SK-N-SH treated with all-trans-retinoic acid at 6 μM for 48 hours (cell line): ENCODE measurements at regions not wholly inside any gene's neighbourhood (a gene's known extent, or its start where the extent isn't known, plus 50 kb on each side); places are given as distances from the start of the nearest gene placed in this dataset.

Experiments
- ATAC-seq: fragments of 200-7000 bp; cut with Tn5 transposase; 3 replicates; pipeline ENCODE4 v1.9.1; 2020; ENCODE audit warnings: mild to moderate bottlenecking, moderate library complexity
- ARNTL ChIP-seq: fragments of 450-650 bp; formaldehyde crosslinking; IDR thresholded peaks from 2 replicates; pipeline ENCODE4 v1.5.0; 2020; ENCODE audit warnings: low read depth, mild to moderate bottlenecking, moderate library complexity, borderline replicate concordance
- BACH2 ChIP-seq: fragments of 250-450 bp; sonication (Bioruptor Pico); IDR thresholded peaks from 2 replicates; pipeline ENCODE4 v1.9.0; 2021; ENCODE audit warnings: mild to moderate bottlenecking, borderline replicate concordance
- CREB5 ChIP-seq: fragments of 250-450 bp; sonication (Bioruptor Pico); IDR thresholded peaks from 2 replicates; pipeline ENCODE4 v1.5.1; 2020; ENCODE audit warnings: low read depth, mild to moderate bottlenecking, moderate library complexity
- CSDC2 ChIP-seq: fragments of 250-450 bp; sonication (Bioruptor Pico); IDR thresholded peaks from 2 replicates; pipeline ENCODE4 v1.5.0; 2020; ENCODE audit warnings: mild to moderate bottlenecking, moderate library complexity
- ESRRG ChIP-seq: fragments of 250-450 bp; sonication (Bioruptor Pico); IDR thresholded peaks from 2 replicates; pipeline ENCODE4 v1.6.1; 2021; ENCODE audit warnings: mild to moderate bottlenecking
- GLIS3 ChIP-seq: fragments of 250-450 bp; sonication (Bioruptor Pico); IDR thresholded peaks from 2 replicates; pipeline ENCODE4 v1.5.0; 2020; ENCODE audit warnings: mild to moderate bottlenecking, moderate library complexity
- OSR1 ChIP-seq: fragments of 250-450 bp; sonication (Bioruptor Pico); IDR thresholded peaks from 2 replicates; pipeline ENCODE4 v1.8.0; 2022; ENCODE audit warnings: moderate library complexity, mild to moderate bottlenecking, inconsistent platforms
- PPARA ChIP-seq: fragments of 250-450 bp; sonication (Bioruptor Pico); IDR thresholded peaks from 2 replicates; pipeline ENCODE4 v1.5.0; 2020; ENCODE audit warnings: mild to moderate bottlenecking, borderline replicate concordance
- RARB ChIP-seq: fragments of 250-450 bp; sonication (Bioruptor Pico); IDR thresholded peaks from 2 replicates; pipeline ENCODE4 v1.8.0; 2021; ENCODE audit warnings: mild to moderate bottlenecking, moderate library complexity
- SNAI2 ChIP-seq: fragments of 250-450 bp; sonication (Bioruptor Pico); IDR thresholded peaks from 2 replicates; pipeline ENCODE4 v1.5.0; 2020; ENCODE audit warnings: mild to moderate bottlenecking, moderate library complexity
- TCF4 ChIP-seq: fragments of 250-450 bp; sonication (Bioruptor Pico); IDR thresholded peaks from 2 replicates; pipeline ENCODE4 v1.8.0; 2021; ENCODE audit warnings: mild to moderate bottlenecking, moderate library complexity, borderline replicate concordance
- TOX ChIP-seq: fragments of 250-450 bp; sonication (Bioruptor Pico); IDR thresholded peaks from 2 replicates; pipeline ENCODE4 v1.8.0; 2021; ENCODE audit warnings: mild to moderate bottlenecking, moderate library complexity, borderline replicate concordance
- ZC3H10 ChIP-seq: fragments of 250-450 bp; sonication (Bioruptor Pico); IDR thresholded peaks from 2 replicates; pipeline ENCODE4 v1.5.1; 2021; ENCODE audit warnings: mild to moderate bottlenecking, moderate library complexity
- ZFP30 ChIP-seq: fragments of 450-650 bp; formaldehyde crosslinking; IDR thresholded peaks from 2 replicates; pipeline ENCODE4 v1.5.0; 2022; ENCODE audit warnings: mild to moderate bottlenecking, moderate library complexity
- ZNF565 ChIP-seq: fragments of 450-650 bp; formaldehyde crosslinking; conservative IDR thresholded peaks from 2 replicates; pipeline ENCODE4 v1.5.0; 2020; ENCODE audit warnings: low read depth, mild to moderate bottlenecking, moderate library complexity
- ZNF70 ChIP-seq: fragments of 450-650 bp; formaldehyde crosslinking; IDR thresholded peaks from 2 replicates; pipeline ENCODE4 v1.5.0; 2020; ENCODE audit warnings: mild to moderate bottlenecking, moderate library complexity
- ZNF8 ChIP-seq: fragments of 450-650 bp; formaldehyde crosslinking; IDR thresholded peaks from 2 replicates; pipeline ENCODE4 v1.5.0; 2020; ENCODE audit warnings: mild to moderate bottlenecking, moderate library complexity
- TF ChIP-seq, protein P1 (sequence below): fragments of 250-450 bp; sonication (Bioruptor Pico); IDR thresholded peaks from 2 replicates; pipeline ENCODE4 v1.8.0; 2020; ENCODE audit warnings: mild to moderate bottlenecking, moderate library complexity, borderline replicate concordance
- TF ChIP-seq, protein P2 (sequence below): fragments of 250-450 bp; sonication (Bioruptor Pico); IDR thresholded peaks from 2 replicates; pipeline ENCODE4 v1.8.0; 2021; ENCODE audit warnings: low read depth, mild to moderate bottlenecking, moderate library complexity, borderline replicate concordance
- TF ChIP-seq, protein P3 (sequence below): fragments of 250-450 bp; sonication (Bioruptor Pico); IDR thresholded peaks from 2 replicates; pipeline ENCODE4 v1.5.1; 2021; ENCODE audit warnings: mild to moderate bottlenecking, moderate library complexity
- TF ChIP-seq, protein P4 (sequence below): fragments of 250-450 bp; sonication (Bioruptor Pico); IDR thresholded peaks from 2 replicates; pipeline ENCODE4 v1.5.0; 2020; ENCODE audit warnings: mild to moderate bottlenecking, moderate library complexity

DNA sequence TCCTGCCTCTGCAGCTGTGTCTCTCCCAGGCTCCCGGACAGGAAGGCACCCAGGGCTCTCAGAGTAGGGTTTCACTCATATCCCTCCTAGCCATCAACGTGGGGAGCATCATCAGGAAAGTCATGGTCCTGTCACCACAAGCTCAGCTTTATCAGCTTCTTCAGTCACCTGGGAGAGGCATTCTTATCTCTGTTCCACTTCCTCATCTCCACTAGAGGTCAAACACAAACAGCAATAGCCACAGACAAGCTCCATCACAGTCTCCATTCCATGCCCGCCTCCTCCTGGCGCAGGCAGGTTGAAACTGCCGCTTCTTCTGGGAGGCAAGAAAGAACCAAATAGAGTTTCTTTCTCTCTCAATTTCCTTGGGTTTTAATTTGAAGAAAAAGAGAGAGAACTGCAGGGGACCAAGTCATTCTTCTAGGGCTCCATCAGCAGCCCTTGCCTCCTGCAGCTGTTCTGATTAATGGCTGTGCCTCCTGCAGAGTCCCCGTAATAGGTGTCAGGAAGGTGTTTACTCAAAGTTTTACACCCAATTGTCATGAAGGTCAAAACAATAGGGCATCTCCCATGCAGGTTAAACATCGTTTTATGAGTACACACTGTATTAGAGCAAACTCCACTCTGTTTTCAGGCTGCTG is 377.9 kb downstream of the TMEM182 start:
- ATAC-seq, result no peak
- TF ChIP-seq TCF4 (CRISPR knock-in tag), result no peak
- TF ChIP-seq ZNF565 (CRISPR knock-in tag), result no peak
- no peak for TF ChIP-seq ZC3H10
- TF ChIP-seq, protein P1, sequence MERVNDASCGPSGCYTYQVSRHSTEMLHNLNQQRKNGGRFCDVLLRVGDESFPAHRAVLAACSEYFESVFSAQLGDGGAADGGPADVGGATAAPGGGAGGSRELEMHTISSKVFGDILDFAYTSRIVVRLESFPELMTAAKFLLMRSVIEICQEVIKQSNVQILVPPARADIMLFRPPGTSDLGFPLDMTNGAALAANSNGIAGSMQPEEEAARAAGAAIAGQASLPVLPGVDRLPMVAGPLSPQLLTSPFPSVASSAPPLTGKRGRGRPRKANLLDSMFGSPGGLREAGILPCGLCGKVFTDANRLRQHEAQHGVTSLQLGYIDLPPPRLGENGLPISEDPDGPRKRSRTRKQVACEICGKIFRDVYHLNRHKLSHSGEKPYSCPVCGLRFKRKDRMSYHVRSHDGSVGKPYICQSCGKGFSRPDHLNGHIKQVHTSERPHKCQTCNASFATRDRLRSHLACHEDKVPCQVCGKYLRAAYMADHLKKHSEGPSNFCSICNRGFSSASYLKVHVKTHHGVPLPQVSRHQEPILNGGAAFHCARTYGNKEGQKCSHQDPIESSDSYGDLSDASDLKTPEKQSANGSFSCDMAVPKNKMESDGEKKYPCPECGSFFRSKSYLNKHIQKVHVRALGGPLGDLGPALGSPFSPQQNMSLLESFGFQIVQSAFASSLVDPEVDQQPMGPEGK (CRISPR knock-in tag), result no peak
- TF ChIP-seq GLIS3 (CRISPR knock-in tag), result no peak
- TF ChIP-seq ARNTL, result no peak
- no peak for TF ChIP-seq ZFP30
- TF ChIP-seq ZNF8 (CRISPR knock-in tag), result no peak
- no peak for TF ChIP-seq ESRRG (CRISPR knock-in tag)
- no peak for TF ChIP-seq OSR1

- ATAC-seq, result no peak
- TF ChIP-seq GLIS3 (CRISPR knock-in tag) (no peak), TOX (CRISPR knock-in tag) (no peak), ARNTL (no peak), ZNF70 (no peak), RARB (CRISPR knock-in tag) (no peak), CSDC2 (no peak), ZNF565 (CRISPR knock-in tag) (no peak), ZFP30 (no peak), ZC3H10 (no peak), OSR1 (no peak), BACH2 (CRISPR knock-in tag) (no peak), SNAI2 (CRISPR knock-in tag) (no peak), ESRRG (CRISPR knock-in tag) (no peak), ZNF8 (CRISPR knock-in tag) (no peak), PPARA (no peak), TCF4 (CRISPR knock-in tag) (no peak)
- TF ChIP-seq, protein P2, sequence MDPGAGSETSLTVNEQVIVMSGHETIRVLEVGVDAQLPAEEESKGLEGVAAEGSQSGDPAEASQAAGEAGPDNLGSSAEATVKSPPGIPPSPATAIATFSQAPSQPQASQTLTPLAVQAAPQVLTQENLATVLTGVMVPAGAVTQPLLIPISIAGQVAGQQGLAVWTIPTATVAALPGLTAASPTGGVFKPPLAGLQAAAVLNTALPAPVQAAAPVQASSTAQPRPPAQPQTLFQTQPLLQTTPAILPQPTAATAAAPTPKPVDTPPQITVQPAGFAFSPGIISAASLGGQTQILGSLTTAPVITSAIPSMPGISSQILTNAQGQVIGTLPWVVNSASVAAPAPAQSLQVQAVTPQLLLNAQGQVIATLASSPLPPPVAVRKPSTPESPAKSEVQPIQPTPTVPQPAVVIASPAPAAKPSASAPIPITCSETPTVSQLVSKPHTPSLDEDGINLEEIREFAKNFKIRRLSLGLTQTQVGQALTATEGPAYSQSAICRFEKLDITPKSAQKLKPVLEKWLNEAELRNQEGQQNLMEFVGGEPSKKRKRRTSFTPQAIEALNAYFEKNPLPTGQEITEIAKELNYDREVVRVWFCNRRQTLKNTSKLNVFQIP (CRISPR knock-in tag), result no peak
- TF ChIP-seq, protein P3, sequence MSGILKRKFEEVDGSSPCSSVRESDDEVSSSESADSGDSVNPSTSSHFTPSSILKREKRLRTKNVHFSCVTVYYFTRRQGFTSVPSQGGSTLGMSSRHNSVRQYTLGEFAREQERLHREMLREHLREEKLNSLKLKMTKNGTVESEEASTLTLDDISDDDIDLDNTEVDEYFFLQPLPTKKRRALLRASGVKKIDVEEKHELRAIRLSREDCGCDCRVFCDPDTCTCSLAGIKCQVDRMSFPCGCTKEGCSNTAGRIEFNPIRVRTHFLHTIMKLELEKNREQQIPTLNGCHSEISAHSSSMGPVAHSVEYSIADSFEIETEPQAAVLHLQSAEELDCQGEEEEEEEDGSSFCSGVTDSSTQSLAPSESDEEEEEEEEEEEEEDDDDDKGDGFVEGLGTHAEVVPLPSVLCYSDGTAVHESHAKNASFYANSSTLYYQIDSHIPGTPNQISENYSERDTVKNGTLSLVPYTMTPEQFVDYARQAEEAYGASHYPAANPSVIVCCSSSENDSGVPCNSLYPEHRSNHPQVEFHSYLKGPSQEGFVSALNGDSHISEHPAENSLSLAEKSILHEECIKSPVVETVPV (CRISPR knock-in tag), result no peak
- TF ChIP-seq, protein P4, sequence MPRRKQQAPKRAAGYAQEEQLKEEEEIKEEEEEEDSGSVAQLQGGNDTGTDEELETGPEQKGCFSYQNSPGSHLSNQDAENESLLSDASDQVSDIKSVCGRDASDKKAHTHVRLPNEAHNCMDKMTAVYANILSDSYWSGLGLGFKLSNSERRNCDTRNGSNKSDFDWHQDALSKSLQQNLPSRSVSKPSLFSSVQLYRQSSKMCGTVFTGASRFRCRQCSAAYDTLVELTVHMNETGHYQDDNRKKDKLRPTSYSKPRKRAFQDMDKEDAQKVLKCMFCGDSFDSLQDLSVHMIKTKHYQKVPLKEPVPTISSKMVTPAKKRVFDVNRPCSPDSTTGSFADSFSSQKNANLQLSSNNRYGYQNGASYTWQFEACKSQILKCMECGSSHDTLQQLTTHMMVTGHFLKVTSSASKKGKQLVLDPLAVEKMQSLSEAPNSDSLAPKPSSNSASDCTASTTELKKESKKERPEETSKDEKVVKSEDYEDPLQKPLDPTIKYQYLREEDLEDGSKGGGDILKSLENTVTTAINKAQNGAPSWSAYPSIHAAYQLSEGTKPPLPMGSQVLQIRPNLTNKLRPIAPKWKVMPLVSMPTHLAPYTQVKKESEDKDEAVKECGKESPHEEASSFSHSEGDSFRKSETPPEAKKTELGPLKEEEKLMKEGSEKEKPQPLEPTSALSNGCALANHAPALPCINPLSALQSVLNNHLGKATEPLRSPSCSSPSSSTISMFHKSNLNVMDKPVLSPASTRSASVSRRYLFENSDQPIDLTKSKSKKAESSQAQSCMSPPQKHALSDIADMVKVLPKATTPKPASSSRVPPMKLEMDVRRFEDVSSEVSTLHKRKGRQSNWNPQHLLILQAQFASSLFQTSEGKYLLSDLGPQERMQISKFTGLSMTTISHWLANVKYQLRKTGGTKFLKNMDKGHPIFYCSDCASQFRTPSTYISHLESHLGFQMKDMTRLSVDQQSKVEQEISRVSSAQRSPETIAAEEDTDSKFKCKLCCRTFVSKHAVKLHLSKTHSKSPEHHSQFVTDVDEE (CRISPR knock-in tag), result no peak
- TF ChIP-seq, protein P1 (CRISPR knock-in tag), result no peak
- TF ChIP-seq, all 23 proteins: peak for 0
Observed at GRCh38 chr2:103144837-103145236, 383.0 kb downstream of the TMEM182 start.

DNA sequence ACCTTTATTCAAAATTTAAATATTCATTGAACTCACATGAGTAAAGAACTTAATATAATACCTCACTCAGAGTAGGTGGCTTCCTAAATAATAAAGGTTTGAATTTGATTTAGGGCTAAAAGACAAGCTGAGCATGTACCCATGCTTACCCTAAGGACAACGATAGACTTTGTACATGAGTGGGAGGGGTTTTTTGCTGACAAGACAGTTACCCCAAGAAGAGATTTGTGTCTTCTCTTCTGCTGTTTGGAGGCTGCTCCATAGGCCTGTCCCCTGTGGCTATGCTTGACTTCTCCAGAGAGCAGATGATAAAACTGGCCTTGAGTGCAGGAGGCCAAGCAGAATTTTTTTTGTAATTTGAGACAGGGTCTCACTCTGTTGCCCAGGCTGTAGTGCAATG is 383.9 kb downstream of the TMEM182 start:
- no peak for ATAC-seq
- TF ChIP-seq PPARA (no peak), ARNTL (no peak), SNAI2 (CRISPR knock-in tag) (no peak), ZFP30 (no peak), TOX (CRISPR knock-in tag) (no peak), ZC3H10 (no peak), BACH2 (CRISPR knock-in tag) (no peak), ZNF70 (no peak), ZNF565 (CRISPR knock-in tag) (no peak), ESRRG (CRISPR knock-in tag) (no peak), CREB5 (no peak), GLIS3 (CRISPR knock-in tag) (no peak)
- TF ChIP-seq, protein P4 (CRISPR knock-in tag), result no peak
